CD4-positive, alpha-beta memory T cell (primary cell): ENCODE measurements at regions not wholly inside any gene's neighbourhood (a gene's known extent, or its start where the extent isn't known, plus 50 kb on each side); places are given as distances from the start of the nearest gene placed in this dataset.
"Not testable (repeated sequence)": the region's sequence is repeated elsewhere in the genome, so short reads cannot be mapped to it uniquely, and the experiment has no call there.

Source experiments
- CTCF ChIA-PET: fragments of 350-600 bp; sonication (Branson Sonifier 250); formaldehyde crosslinking; loops from one replicate; lab custom pipeline; 2021; ENCODE audit warnings: inconsistent platforms; ENCODE audit not compliant: partially characterized antibody; lab: Charles Lee
- POLR2A ChIA-PET: fragments of 350-600 bp; sonication (Branson Sonifier 250); formaldehyde crosslinking; loops from one replicate; lab custom pipeline; 2021; ENCODE audit not compliant: partially characterized antibody; lab: Charles Lee
- DNase-seq, 5 donors: peaks; one replicate each; pipeline versions ENCODE4 v3.0.0 to v3.0.0-alpha.2; 2020 to 2022; ENCODE audit warnings: mixed read lengths in 1 of 5
- H3K27ac ChIP-seq: one replicate; pipeline ENCODE4 v1.7.0; 2013; ENCODE audit warnings: low read depth, low read length
- H3K27me3 ChIP-seq: 2 replicates; pipeline ENCODE4 v1.7.0; 2013; ENCODE audit warnings: mild to moderate bottlenecking, low read length, moderate library complexity; ENCODE audit not compliant: insufficient read depth
- H3K36me3 ChIP-seq: 2 replicates; pipeline ENCODE4 v1.7.0; 2013; ENCODE audit warnings: mild to moderate bottlenecking, low read length, moderate library complexity; ENCODE audit not compliant: insufficient read depth
- H3K4me1 ChIP-seq: 2 replicates; pipeline ENCODE4 v1.7.0; 2013; ENCODE audit warnings: mild to moderate bottlenecking, low read length, moderate library complexity; ENCODE audit not compliant: insufficient read depth
- H3K4me3 ChIP-seq, 2 donors: one replicate each; pipeline ENCODE4 v1.7.0; 2013; ENCODE audit warnings: low read length in 2 of 2, mild to moderate bottlenecking in 1 of 2
- H3K9me3 ChIP-seq, 2 donors: one replicate each; pipeline ENCODE4 v1.7.0; 2013; ENCODE audit warnings: low read length in 2 of 2, control low read depth in 1 of 2; ENCODE audit not compliant: control insufficient read depth in 1 of 2
- H3K27ac Mint-ChIP-seq, 7 donors: one replicate each; pipeline ENCODE4 v1.8.0; 2020 to 2021; ENCODE audit warnings: mixed read lengths in 7 of 7, mild to moderate bottlenecking in 6 of 7, inconsistent platforms in 3 of 7, moderate library complexity in 3 of 7
- H3K27me3 Mint-ChIP-seq, 2 donors: one replicate each; pipeline ENCODE4 v1.8.0; 2020 to 2021; ENCODE audit warnings: mixed read lengths in 2 of 2
- H3K36me3 Mint-ChIP-seq, 2 donors: one replicate each; pipeline ENCODE4 v1.8.0; 2020 to 2021; ENCODE audit warnings: mixed read lengths in 2 of 2, inconsistent platforms in 1 of 2, mild to moderate bottlenecking in 1 of 2
- H3K4me1 Mint-ChIP-seq, 4 donors: one replicate each; pipeline ENCODE4 v1.8.0; 2020 to 2021; ENCODE audit warnings: mixed read lengths in 4 of 4, mild to moderate bottlenecking in 1 of 4
- H3K4me3 Mint-ChIP-seq, 8 donors: one replicate each; pipeline ENCODE4 v1.8.0; 2020 to 2021; ENCODE audit warnings: mixed read lengths in 8 of 8, mild to moderate bottlenecking in 7 of 8, moderate library complexity in 6 of 8, inconsistent platforms in 3 of 8
- H3K9me3 Mint-ChIP-seq, 8 donors: one replicate each; pipeline ENCODE4 v1.8.0; 2020 to 2021; ENCODE audit warnings: mixed read lengths in 8 of 8, mild to moderate bottlenecking in 5 of 8, inconsistent platforms in 3 of 8, moderate library complexity in 1 of 8
- intact Hi-C: fragments of 100-400 bp; cut with micrococcal nuclease; formaldehyde crosslinking; loops from one replicate; pipeline ENCODE4 v1.15.1; 2023

- no peaks in the 10 kb centered on the region for H3K9me3 ChIP-seq
- H3K36me3 Mint-ChIP-seq, result no peaks in the 10 kb centered on the region
- peaks cover 2 to 17% (median 7%) of the 10 kb centered on the region in 8 donors for H3K9me3 Mint-ChIP-seq
- H3K27ac Mint-ChIP-seq, result no peak overlapping the region
- no peaks in the 10 kb centered on the region for H3K4me1 ChIP-seq
- no peaks in the 10 kb centered on the region for H3K27me3 ChIP-seq
- ChIA-PET POLR2A (no interaction called here), CTCF (no interaction called here)
- intact Hi-C loops, result no loop called here
- H3K27me3 Mint-ChIP-seq, result peaks cover 0 to 4% of the 10 kb centered on the region in 2 donors
- H3K27ac ChIP-seq, result no peak overlapping the region
- H3K4me1 Mint-ChIP-seq, result no peaks in the 10 kb centered on the region
- DNase-seq, result no peak
- H3K4me3 ChIP-seq, result no peak overlapping the region
- no peak overlapping the region for H3K4me3 Mint-ChIP-seq
- H3K36me3 ChIP-seq, result no peaks in the 10 kb centered on the region
Measured at GRCh38 chr6:12356983-12357972, 67.1 kb downstream of the EDN1 start.

GRCh38 chr6:12359036-12359435 lies 68.9 kb downstream of the EDN1 start:
- Mint-ChIP-seq H3K4me3 (no peak overlapping the region), H3K9me3 (peaks cover 0 to 3% (median 0%) of the 10 kb centered on the region in 8 donors), H3K27ac (no peak overlapping the region), H3K27me3 (peaks cover 0 to 1% of the 10 kb centered on the region in 2 donors), H3K4me1 (no peaks in the 10 kb centered on the region), H3K36me3 (no peaks in the 10 kb centered on the region)
- DNase-seq, result no peak
- Histone ChIP-seq H3K27ac (no peak overlapping the region), H3K9me3 (no peaks in the 10 kb centered on the region), H3K36me3 (no peaks in the 10 kb centered on the region), H3K4me1 (no peaks in the 10 kb centered on the region), H3K27me3 (no peaks in the 10 kb centered on the region), H3K4me3 (no peak overlapping the region)
- POLR2A ChIA-PET, result no interaction called here
- intact Hi-C loops, result no loop called here
- CTCF ChIA-PET, result no interaction called here

- CTCF ChIA-PET, result no interaction called here
- no peaks in the 10 kb centered on the region for H3K36me3 Mint-ChIP-seq
- Histone ChIP-seq H3K36me3 (no peaks in the 10 kb centered on the region), H3K4me3 (no peak overlapping the region), H3K27me3 (no peaks in the 10 kb centered on the region), H3K9me3 (no peaks in the 10 kb centered on the region), H3K4me1 (no peaks in the 10 kb centered on the region), H3K27ac (no peak overlapping the region)
- no peaks in the 10 kb centered on the region for H3K4me1 Mint-ChIP-seq
- H3K4me3 Mint-ChIP-seq, result no peak overlapping the region
- POLR2A ChIA-PET, result no interaction called here
- no peak for DNase-seq
- H3K27ac Mint-ChIP-seq, result no peak overlapping the region
- peaks cover 1 to 2% of the 10 kb centered on the region in 2 donors for H3K27me3 Mint-ChIP-seq
- intact Hi-C loops, result no loop called here
- H3K9me3 Mint-ChIP-seq, result no peaks in the 10 kb centered on the region
Measured at GRCh38 chr6:12361042-12361765, 71.0 kb downstream of the EDN1 start.

- H3K4me3 Mint-ChIP-seq, H3K27me3 ChIP-seq, intact Hi-C loops, CTCF ChIA-PET, H3K4me1 ChIP-seq, DNase-seq, POLR2A ChIA-PET, H3K4me3 ChIP-seq, H3K27ac Mint-ChIP-seq, H3K27ac ChIP-seq, H3K9me3 ChIP-seq, H3K36me3 ChIP-seq, H3K9me3 Mint-ChIP-seq, H3K36me3 Mint-ChIP-seq, H3K27me3 Mint-ChIP-seq, H3K4me1 Mint-ChIP-seq: not testable (repeated sequence)
Measured at GRCh38 chr6:12363277-12363650, 73.1 kb downstream of the EDN1 start.

- H3K36me3 ChIP-seq, result no peaks in the 10 kb centered on the region
- no peaks in the 10 kb centered on the region for H3K36me3 Mint-ChIP-seq
- no peak overlapping the region for H3K4me3 Mint-ChIP-seq
- no peak for DNase-seq
- no peaks in the 10 kb centered on the region for H3K4me1 Mint-ChIP-seq
- H3K4me3 ChIP-seq, result no peak overlapping the region
- ChIA-PET CTCF (no interaction called here), POLR2A (no interaction called here)
- H3K4me1 ChIP-seq, result no peaks in the 10 kb centered on the region
- peaks cover 4 to 6% of the 10 kb centered on the region in 2 donors for H3K27me3 Mint-ChIP-seq
- H3K9me3 ChIP-seq, result no peaks in the 10 kb centered on the region
- H3K27ac ChIP-seq, result no peak overlapping the region
- no peaks in the 10 kb centered on the region for H3K27me3 ChIP-seq
- H3K27ac Mint-ChIP-seq, result no peak overlapping the region
- H3K9me3 Mint-ChIP-seq, result no peaks in the 10 kb centered on the region
- intact Hi-C loops, result no loop called here
Measured at GRCh38 chr6:12363651-12364381, 73.7 kb downstream of the EDN1 start.

- intact Hi-C loops, result no loop called here
- Mint-ChIP-seq H3K36me3 (no peaks in the 10 kb centered on the region), H3K4me3 (no peak overlapping the region), H3K9me3 (no peaks in the 10 kb centered on the region), H3K27me3 (peaks cover 4 to 7% of the 10 kb centered on the region in 2 donors), H3K4me1 (no peaks in the 10 kb centered on the region), H3K27ac (no peak overlapping the region)
- Histone ChIP-seq H3K36me3 (no peaks in the 10 kb centered on the region), H3K27me3 (no peaks in the 10 kb centered on the region), H3K9me3 (no peaks in the 10 kb centered on the region), H3K27ac (no peak overlapping the region), H3K4me3 (no peak overlapping the region), H3K4me1 (no peaks in the 10 kb centered on the region)
- no peak for DNase-seq
- CTCF ChIA-PET, result no interaction called here
- POLR2A ChIA-PET, result no interaction called here
Measured at GRCh38 chr6:12364621-12365020, 74.5 kb downstream of the EDN1 start.

GRCh38 chr6:12366731-12367130 lies 76.6 kb downstream of the EDN1 start:
- no peaks in the 10 kb centered on the region for H3K9me3 ChIP-seq
- no peak for DNase-seq
- H3K36me3 ChIP-seq, result no peaks in the 10 kb centered on the region
- H3K27ac ChIP-seq, result no peak overlapping the region
- H3K4me3 Mint-ChIP-seq, result no peak overlapping the region
- H3K9me3 Mint-ChIP-seq, result peaks cover 0 to 2% (median 0%) of the 10 kb centered on the region in 8 donors
- H3K27ac Mint-ChIP-seq, result no peak overlapping the region
- no peaks in the 10 kb centered on the region for H3K4me1 ChIP-seq
- ChIA-PET CTCF (no interaction called here), POLR2A (no interaction called here)
- intact Hi-C loops, result no loop called here
- no peaks in the 10 kb centered on the region for H3K4me1 Mint-ChIP-seq
- no peaks in the 10 kb centered on the region for H3K36me3 Mint-ChIP-seq
- no peaks in the 10 kb centered on the region for H3K27me3 ChIP-seq
- peaks cover 4 to 9% of the 10 kb centered on the region in 2 donors for H3K27me3 Mint-ChIP-seq
- H3K4me3 ChIP-seq, result no peak overlapping the region
